Thoracic aorta (tissue), 2 donors: ENCODE measurements at regions not wholly inside any gene's neighbourhood (a gene's known extent, or its start where the extent isn't known, plus 50 kb on each side); places are given as distances from the start of the nearest gene placed in this dataset.

ENCODE experiments used
- ATAC-seq: fragments of 150-250 bp; one replicate; pipeline ENCODE4 v1.8.0; 2017; ENCODE audit warnings: low read depth; ENCODE audit not compliant: insufficient number of reproducible peaks, low FRiP score
- DNase-seq: peaks from one replicate; pipeline ENCODE4 v3.0.0-alpha.2; 2020; ENCODE audit warnings: low spot score
- H3K27ac ChIP-seq, 2 donors: fragments of 200-600 bp; sonication (generic); 1 replicate in 1 of 2; 2 replicates in 1 of 2; pipeline ENCODE4 v1.5.1; 2016; ENCODE audit warnings: mild to moderate bottlenecking in 2 of 2, moderate library complexity in 2 of 2
- H3K27me3 ChIP-seq: fragments of 200-600 bp; sonication (generic); replicated peaks from 2 replicates; pipeline ENCODE4 v1.6.0; 2016; ENCODE audit warnings: mild to moderate bottlenecking; ENCODE audit not compliant: insufficient read depth
- H3K36me3 ChIP-seq: fragments of 200-600 bp; sonication (generic); one replicate; pipeline ENCODE4 v1.5.1; 2016
- H3K4me1 ChIP-seq, 2 donors: fragments of 200-600 bp; sonication (generic); 1 replicate in 1 of 2; 2 replicates in 1 of 2; pipeline versions ENCODE4 v1.5.1 to v1.6.0; 2016; ENCODE audit warnings: low read depth in 2 of 2, mild to moderate bottlenecking in 1 of 2; ENCODE audit not compliant: control insufficient read depth in 1 of 2
- H3K4me3 ChIP-seq: fragments of 200-600 bp; sonication (generic); 2 replicates; pipeline ENCODE4 v1.5.1; 2016; ENCODE audit warnings: mild to moderate bottlenecking
- H3K9me3 ChIP-seq: fragments of 200-600 bp; sonication (generic); 2 replicates; pipeline ENCODE4 v1.5.1; 2016
- CTCF ChIP-seq: fragments of 200-600 bp; sonication (generic); IDR thresholded peaks from one replicate; pipeline ENCODE4 v1.5.1; 2019; ENCODE audit warnings: antibody characterized with exemption

GRCh38 chr3:40962721-40963120 lies 236.6 kb upstream of the CTNNB1 start:
- Histone ChIP-seq H3K27ac (no peak overlapping the region), H3K4me3 (no peak overlapping the region), H3K36me3 (no peaks in the 10 kb centered on the region), H3K9me3 (peaks cover 4% of the 10 kb centered on the region), H3K4me1 (no peaks in the 10 kb centered on the region), H3K27me3 (no peaks in the 10 kb centered on the region)
- TF ChIP-seq CTCF = no peak
- no peak for ATAC-seq
- DNase-seq = no peak

GRCh38 chr3:40968666-40969065 lies 230.6 kb upstream of the CTNNB1 start:
- Histone ChIP-seq H3K27ac (no peak overlapping the region), H3K36me3 (no peaks in the 10 kb centered on the region), H3K4me3 (no peak overlapping the region), H3K9me3 (peaks cover 4% of the 10 kb centered on the region), H3K4me1 (peaks cover 10 to 22% of the 10 kb centered on the region in 2 donors), H3K27me3 (no peaks in the 10 kb centered on the region)
- ATAC-seq (no peak), DNase-seq (no peak)
- no peak for TF ChIP-seq CTCF

GRCh38 chr3:40969341-40969740 lies 230.0 kb upstream of the CTNNB1 start:
- H3K4me1 ChIP-seq = peaks cover 10 to 22% of the 10 kb centered on the region in 2 donors
- TF ChIP-seq CTCF = no peak
- ATAC-seq = no peak
- DNase-seq = no peak
- no peaks in the 10 kb centered on the region for H3K9me3 ChIP-seq
- no peaks in the 10 kb centered on the region for H3K27me3 ChIP-seq
- no peaks in the 10 kb centered on the region for H3K36me3 ChIP-seq
- H3K4me3 ChIP-seq = no peak overlapping the region
- no peak overlapping the region for H3K27ac ChIP-seq

GRCh38 chr3:40969756-40970466 lies 229.4 kb upstream of the CTNNB1 start:
- no peak for ATAC-seq

More at GRCh38 chr3:40969756-40970466, 229.4 kb upstream of the CTNNB1 start:
- Histone ChIP-seq H3K9me3 (no peaks in the 10 kb centered on the region), H3K36me3 (no peaks in the 10 kb centered on the region), H3K27ac (no peak overlapping the region), H3K27me3 (no peaks in the 10 kb centered on the region), H3K4me3 (no peak overlapping the region), H3K4me1 (peaks cover 10 to 22% of the 10 kb centered on the region in 2 donors)
- no peak for TF ChIP-seq CTCF
- no peak for DNase-seq
